ENCODE measurements at regions not wholly inside any gene's neighbourhood (a gene's known extent, or its start where the extent isn't known, plus 50 kb on each side); places are given as distances from the start of the nearest gene placed in this dataset.

DNA sequence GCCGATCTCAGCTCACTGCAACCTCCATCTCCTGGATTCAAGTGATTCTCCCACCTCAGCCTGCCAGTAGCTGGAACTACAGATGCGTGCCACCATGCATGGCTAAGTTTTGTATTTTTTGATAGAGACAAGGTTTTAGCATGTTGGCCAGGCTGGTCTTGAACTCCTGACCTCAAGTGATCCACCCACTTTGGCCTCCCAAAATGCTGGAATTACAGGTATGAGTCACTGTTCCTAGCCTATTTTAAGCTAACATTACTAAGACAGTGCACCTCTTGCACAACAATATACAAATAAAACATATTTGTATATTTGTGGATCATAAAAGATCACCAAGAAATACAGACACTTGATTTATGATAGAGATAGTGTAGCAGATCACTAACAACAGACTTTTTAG lies 139.1 kb downstream of the DUSP10 start:
- SMC1A ChIA-PET (ENCODE audit: uncharacterized antibody, unreplicated experiment): interaction anchor here (0.7 to 2.3 kb wide), 6 partner anchors 8 to 137 kb away, joined by 3 to 6 read pairs (median 4); no protein-coding TSS in a partner anchor
- WGBS (ENCODE audit: insufficient coverage, insufficient replicate concordance, low lambda C conversion rate, missing lambda C conversion rate): 48% methylated on average over 2 of the region's 2 CpGs
- H3K79me2 ChIP-seq (ENCODE audit: control insufficient read depth, insufficient read depth, low read length): no peaks in the 10 kb centered on the region
- POLR2A ChIA-PET: no interaction called here
- no peak for FAIRE-seq
- no peak for DNase-seq (ENCODE audit: low read depth, low spot score)
- H3K27me3 ChIP-seq (replicated peaks in 1 of 2; ENCODE audit: control insufficient read depth in 2 of 2, insufficient read depth in 2 of 2, low read length in 1 of 2): no peaks in the 10 kb centered on the region
- ATAC-seq: no peak
- H3K9me3 ChIP-seq (replicated peaks; ENCODE audit: control insufficient read depth, insufficient read depth, low read length): no peaks in the 10 kb centered on the region
- no peaks in the 10 kb centered on the region for H3K36me3 ChIP-seq (ENCODE audit: control insufficient read depth in 2 of 2, insufficient read depth in 2 of 2, low read length in 1 of 2)
- no TSS peak for BruUV-seq (replicated peaks)
- no peak overlapping the region for H3K4me2 ChIP-seq (ENCODE audit: control insufficient read depth, insufficient read depth)
- CTCF ChIA-PET: interaction anchor here (0.6 to 1.3 kb wide), 4 partner anchors 11 to 127 kb away, joined by 3 to 4 read pairs (median 4); no protein-coding TSS in a partner anchor
- RAD21 ChIA-PET (ENCODE audit: unreplicated experiment): no interaction called here
- no peaks in the 10 kb centered on the region for H4K20me1 ChIP-seq (ENCODE audit: control insufficient read depth, insufficient read depth)
- no peak overlapping the region for H3K4me3 ChIP-seq
- intact Hi-C loops (cut with micrococcal nuclease; ENCODE audit: unreplicated experiment) (no loop called here), in situ Hi-C loops (cut with MboI) (no loop called here)
- no peak overlapping the region for H2AFZ ChIP-seq (ENCODE audit: control insufficient read depth, low read depth, low read length)
- H3K4me1 ChIP-seq (ENCODE audit: control insufficient read depth, insufficient read depth, low read length): no peaks in the 10 kb centered on the region
- H3K27ac ChIP-seq (ENCODE audit: control insufficient read depth, insufficient read depth): no peak overlapping the region
- TF ChIP-seq CEBPB (IDR thresholded peaks at IDR 0.05; ENCODE audit: borderline replicate concordance in 1 of 2, low read depth in 2 of 2, low read length in 2 of 2) (no peak), RAD21 (IDR thresholded peaks at IDR 0.05; ENCODE audit: insufficient read depth, low read depth, low read length) (no peak), KLF5 (IDR thresholded peaks at IDR 0.05; ENCODE audit: partially characterized antibody) (no peak), FOS (IDR thresholded peaks at IDR 0.05; ENCODE audit: borderline replicate concordance, extremely low read depth, insufficient read length) (no peak), SPI1 (IDR thresholded peaks at IDR 0.05; ENCODE audit: borderline replicate concordance, insufficient read depth, low read depth, low read length) (no peak), TARDBP (IDR thresholded peaks at IDR 0.05; ENCODE audit: borderline replicate concordance) (no peak), LARP7 (IDR thresholded peaks at IDR 0.05) (no peak), RCOR1 (conservative IDR thresholded peaks at IDR 0.05; ENCODE audit: low read depth, low read length) (no peak), RELA (IDR thresholded peaks at IDR 0.05; ENCODE audit: borderline replicate concordance, partially characterized antibody) (no peak), IKZF1 (conservative IDR thresholded peaks at IDR 0.05) (no peak)
- TF ChIP-seq, protein P1, sequence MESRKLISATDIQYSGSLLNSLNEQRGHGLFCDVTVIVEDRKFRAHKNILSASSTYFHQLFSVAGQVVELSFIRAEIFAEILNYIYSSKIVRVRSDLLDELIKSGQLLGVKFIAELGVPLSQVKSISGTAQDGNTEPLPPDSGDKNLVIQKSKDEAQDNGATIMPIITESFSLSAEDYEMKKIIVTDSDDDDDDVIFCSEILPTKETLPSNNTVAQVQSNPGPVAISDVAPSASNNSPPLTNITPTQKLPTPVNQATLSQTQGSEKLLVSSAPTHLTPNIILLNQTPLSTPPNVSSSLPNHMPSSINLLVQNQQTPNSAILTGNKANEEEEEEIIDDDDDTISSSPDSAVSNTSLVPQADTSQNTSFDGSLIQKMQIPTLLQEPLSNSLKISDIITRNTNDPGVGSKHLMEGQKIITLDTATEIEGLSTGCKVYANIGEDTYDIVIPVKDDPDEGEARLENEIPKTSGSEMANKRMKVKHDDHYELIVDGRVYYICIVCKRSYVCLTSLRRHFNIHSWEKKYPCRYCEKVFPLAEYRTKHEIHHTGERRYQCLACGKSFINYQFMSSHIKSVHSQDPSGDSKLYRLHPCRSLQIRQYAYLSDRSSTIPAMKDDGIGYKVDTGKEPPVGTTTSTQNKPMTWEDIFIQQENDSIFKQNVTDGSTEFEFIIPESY (IDR thresholded peaks at IDR 0.05): no peak
- no peak overlapping the region for H3K9ac ChIP-seq (ENCODE audit: control insufficient read depth, insufficient read depth, low read length)
